DND-41 (cell line): ENCODE measurements at regions not wholly inside any gene's neighbourhood (a gene's known extent, or its start where the extent isn't known, plus 50 kb on each side); places are given as distances from the start of the nearest gene placed in this dataset.

ENCODE experiments used
- CTCF ChIP-seq: IDR thresholded peaks from 2 replicates; pipeline ENCODE4 v1.5.1; 2012; ENCODE audit warnings: borderline replicate concordance, low read length, moderate library complexity, mild to moderate bottlenecking; ENCODE audit not compliant: poor library complexity, severe bottlenecking; ENCODE audit errors: extremely low read depth
- EZH2 ChIP-seq: IDR thresholded peaks from 3 replicates; pipeline ENCODE4 v1.6.1; 2012; ENCODE audit warnings: borderline replicate concordance, low read depth, mild to moderate bottlenecking, moderate library complexity, low read length, inconsistent platforms; ENCODE audit not compliant: severe bottlenecking

DNA sequence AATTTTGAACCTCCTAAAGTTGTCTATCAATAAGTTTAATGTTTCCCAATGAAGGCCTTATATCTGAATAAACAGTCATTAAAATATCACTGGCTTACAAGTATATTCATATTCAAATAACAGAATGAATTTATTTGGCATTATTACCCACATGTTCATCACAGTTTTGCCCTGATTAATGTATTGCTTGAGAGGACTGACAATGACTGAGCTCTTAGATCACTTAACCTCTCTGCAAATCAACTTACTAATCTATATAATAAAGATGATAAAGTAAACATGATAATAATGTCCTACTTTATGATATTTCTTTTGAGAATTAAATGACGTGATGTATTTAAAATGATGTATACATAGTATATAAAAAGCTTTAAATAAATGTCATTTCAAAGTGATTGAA is 532.0 kb upstream of the GBE1 start:
- TF ChIP-seq CTCF: no peak
- TF ChIP-seq EZH2: no peak
